ENCODE measurements at regions not wholly inside any gene's neighbourhood (a gene's known extent, or its start where the extent isn't known, plus 50 kb on each side); places are given as distances from the start of the nearest gene placed in this dataset.

DNA sequence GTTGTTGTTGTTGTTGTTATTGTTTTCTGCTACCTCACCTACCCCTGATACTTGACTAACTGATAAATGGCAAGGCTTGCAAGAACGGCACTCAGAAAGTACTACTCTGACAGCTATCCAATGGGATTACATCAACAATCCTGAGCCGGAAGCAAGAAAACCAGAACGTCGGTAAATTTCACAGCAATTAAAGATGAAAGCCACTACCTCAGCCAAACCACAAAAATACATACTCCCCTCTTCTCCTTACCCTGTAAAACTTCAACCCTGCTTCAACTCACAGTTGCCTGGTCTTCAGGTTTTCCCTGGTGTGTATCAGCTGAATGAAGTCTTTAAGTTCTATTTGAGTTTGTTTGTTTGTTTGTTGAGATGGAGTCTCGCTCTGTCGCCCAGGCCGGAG is 293.7 kb upstream of the RND3 start:
- TF ChIP-seq CTCF (IDR thresholded peaks at IDR 0.05; ENCODE audit: insufficient read depth, low read length) (no peak), POLR2AphosphoS5 (IDR thresholded peaks at IDR 0.05; ENCODE audit: low read depth) (no peak), SPI1 (IDR thresholded peaks at IDR 0.05; ENCODE audit: borderline replicate concordance, low read depth) (no peak), REST (IDR thresholded peaks at IDR 0.05; ENCODE audit: insufficient replicate concordance, low read depth) (no peak), GABPA (IDR thresholded peaks at IDR 0.05; ENCODE audit: low read depth) (no peak)
- H3K27me3 ChIP-seq (ENCODE audit: insufficient read depth, poor library complexity, severe bottlenecking), result no peaks in the 10 kb centered on the region
- H3K27ac ChIP-seq (replicated peaks), result no peak overlapping the region
- no peak for DNase-seq (ENCODE audit: low read depth in 1 of 2, low spot score in 1 of 2)
- H3K4me3 ChIP-seq (replicated peaks; ENCODE audit: insufficient read depth, low read length), result no peak overlapping the region

DNA sequence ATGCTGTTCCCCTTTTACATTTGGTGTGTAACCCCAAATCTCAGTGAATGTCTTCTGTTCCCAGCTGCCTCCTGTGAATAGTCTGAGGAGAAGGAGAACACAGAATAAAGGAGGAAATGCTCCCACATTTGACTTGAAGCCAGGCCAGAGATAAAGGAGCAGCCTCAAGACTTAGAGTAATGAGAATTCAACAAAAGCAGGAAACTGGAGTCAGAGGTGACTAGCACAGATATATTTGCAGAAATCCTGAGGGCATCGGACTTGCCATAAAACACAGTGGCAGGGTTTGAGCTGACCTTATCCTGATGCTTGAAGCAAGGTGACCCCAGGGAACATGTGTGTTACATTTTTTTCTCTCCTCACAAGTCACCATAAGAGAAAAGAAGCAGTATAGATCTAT is 291.4 kb upstream of the RND3 start:
- TF ChIP-seq GABPA (IDR thresholded peaks at IDR 0.05; ENCODE audit: low read depth) (no peak), SPI1 (IDR thresholded peaks at IDR 0.05; ENCODE audit: borderline replicate concordance, low read depth) (no peak), CTCF (IDR thresholded peaks at IDR 0.05; ENCODE audit: insufficient read depth, low read length) (no peak), POLR2AphosphoS5 (IDR thresholded peaks at IDR 0.05; ENCODE audit: low read depth) (no peak), REST (IDR thresholded peaks at IDR 0.05; ENCODE audit: insufficient replicate concordance, low read depth) (no peak)
- DNase-seq (ENCODE audit: low read depth in 1 of 2, low spot score in 1 of 2), result no peak
- Histone ChIP-seq H3K4me3 (replicated peaks; ENCODE audit: insufficient read depth, low read length) (no peak overlapping the region), H3K27me3 (ENCODE audit: insufficient read depth, poor library complexity, severe bottlenecking) (no peaks in the 10 kb centered on the region), H3K27ac (replicated peaks) (no peak overlapping the region)

DNA sequence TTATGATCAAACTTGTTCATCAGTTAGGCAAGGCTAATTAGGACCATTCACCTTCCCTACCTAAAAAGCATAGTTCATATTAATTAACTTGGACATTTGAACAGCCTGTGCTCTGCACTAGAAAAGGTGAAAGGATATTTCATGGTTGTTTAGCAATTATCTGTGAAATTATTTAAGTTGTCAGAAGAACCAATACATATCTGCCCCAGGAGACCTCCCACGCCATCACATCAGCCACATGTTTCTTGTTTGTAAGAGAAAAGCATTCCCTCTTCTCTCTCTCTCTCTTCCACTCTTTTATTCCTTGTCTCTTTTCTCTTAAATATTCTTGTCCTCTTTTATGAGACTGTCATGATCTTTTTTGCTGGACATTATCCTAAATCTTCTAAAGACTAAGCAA is 282.0 kb upstream of the RND3 start:
- no peaks in the 10 kb centered on the region for H3K27me3 ChIP-seq (ENCODE audit: insufficient read depth, poor library complexity, severe bottlenecking)
- H3K4me3 ChIP-seq (replicated peaks; ENCODE audit: insufficient read depth, low read length), result no peak overlapping the region
- no peak overlapping the region for H3K27ac ChIP-seq (replicated peaks)
- TF ChIP-seq POLR2AphosphoS5 (IDR thresholded peaks at IDR 0.05; ENCODE audit: low read depth), result no peak
- no peak for TF ChIP-seq SPI1 (IDR thresholded peaks at IDR 0.05; ENCODE audit: borderline replicate concordance, low read depth)
- no peak for TF ChIP-seq REST (IDR thresholded peaks at IDR 0.05; ENCODE audit: insufficient replicate concordance, low read depth)
- TF ChIP-seq CTCF (IDR thresholded peaks at IDR 0.05; ENCODE audit: insufficient read depth, low read length), result no peak
- no peak for DNase-seq (ENCODE audit: low read depth in 1 of 2, low spot score in 1 of 2)
